Vagina (tissue), 2 donors: ENCODE measurements at regions not wholly inside any gene's neighbourhood (a gene's known extent, or its start where the extent isn't known, plus 50 kb on each side); places are given as distances from the start of the nearest gene placed in this dataset.

Source experiments
- DNase-seq, 2 donors: peaks; one replicate each; pipeline ENCODE4 v3.0.0-alpha.2; 2017; ENCODE audit errors: extremely low spot score in 2 of 2
- H3K27ac ChIP-seq: fragments of 200-600 bp; sonication (generic); one replicate; pipeline ENCODE4 v1.5.1; 2019
- H3K27me3 ChIP-seq: fragments of 200-600 bp; sonication (generic); one replicate; pipeline ENCODE4 v1.5.1; 2019
- H3K36me3 ChIP-seq, 2 donors: fragments of 200-600 bp; sonication (generic); one replicate each; pipeline ENCODE4 v1.5.1; 2017 to 2019
- H3K4me1 ChIP-seq: fragments of 200-600 bp; sonication (generic); one replicate; pipeline ENCODE4 v1.5.1; 2019
- H3K4me3 ChIP-seq, 2 donors: fragments of 200-600 bp; sonication (generic); 1 replicate in 1 of 2; 2 replicates in 1 of 2; pipeline ENCODE4 v1.5.1; 2016 to 2019
- H3K9me3 ChIP-seq: fragments of 200-600 bp; sonication (generic); one replicate; pipeline ENCODE4 v1.5.1; 2019
- CTCF ChIP-seq, 3 experiments: fragments of 450-650 bp in 2 of 3; fragments of 200-600 bp in 1 of 3; sonication (generic) in 1 of 3; IDR thresholded peaks; one replicate each; pipeline ENCODE4 v1.5.1; 2017 to 2019; ENCODE audit warnings: antibody characterized with exemption in 3 of 3, mild to moderate bottlenecking in 2 of 3, moderate library complexity in 2 of 3
- POLR2A ChIP-seq, 2 donors: fragments of 450-650 bp; IDR thresholded peaks; one replicate each; pipeline ENCODE4 v1.6.1; 2017; ENCODE audit warnings: antibody characterized with exemption in 2 of 2, mild to moderate bottlenecking in 2 of 2, moderate library complexity in 2 of 2
- POLR2AphosphoS5 ChIP-seq, 2 donors: sonication (generic); formaldehyde crosslinking; IDR thresholded peaks; one replicate each; pipeline ENCODE4 v1.9.0; 2017; ENCODE audit warnings: antibody characterized with exemption in 2 of 2, mild to moderate bottlenecking in 2 of 2, low read depth in 1 of 2; ENCODE audit not compliant: insufficient read depth in 1 of 2
- intact Hi-C: fragments of 100-400 bp; cut with DNase I; formaldehyde crosslinking; loops from one replicate; pipeline ENCODE4 v1.15.1; 2023

DNA sequence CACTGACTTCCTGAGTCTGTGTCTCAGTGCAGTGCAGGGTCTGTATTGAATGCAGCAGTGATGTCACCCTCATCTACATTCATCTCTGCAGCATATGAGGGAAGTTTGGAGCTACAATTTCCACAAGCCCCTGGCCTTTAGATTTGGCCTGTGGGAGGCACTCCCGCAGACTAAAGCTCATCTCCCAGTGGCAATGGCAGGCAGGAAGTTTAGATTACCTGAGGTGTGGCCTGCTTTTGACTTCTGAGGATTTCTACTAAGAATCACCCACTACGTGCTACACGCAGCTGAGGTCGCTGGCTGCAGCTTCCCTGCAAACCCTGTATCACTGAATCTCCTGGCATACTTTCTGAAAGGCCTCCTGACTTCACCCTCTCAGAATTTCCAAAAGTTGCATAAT is 202.2 kb upstream of the PRKD1 start:
- Histone ChIP-seq H3K27me3 (no peaks in the 10 kb centered on the region), H3K9me3 (no peaks in the 10 kb centered on the region), H3K4me1 (no peaks in the 10 kb centered on the region), H3K36me3 (no peaks in the 10 kb centered on the region), H3K27ac (no peak overlapping the region), H3K4me3 (no peak overlapping the region)
- no peak for TF ChIP-seq CTCF (IDR thresholded peaks at IDR 0.05)
- no peak for TF ChIP-seq POLR2AphosphoS5 (IDR thresholded peaks at IDR 0.05; ENCODE audit: insufficient read depth in 1 of 2, low read depth in 1 of 2)
- TF ChIP-seq POLR2A (IDR thresholded peaks at IDR 0.05): no peak
- intact Hi-C loops: no loop called here
- DNase-seq: no peak

DNA sequence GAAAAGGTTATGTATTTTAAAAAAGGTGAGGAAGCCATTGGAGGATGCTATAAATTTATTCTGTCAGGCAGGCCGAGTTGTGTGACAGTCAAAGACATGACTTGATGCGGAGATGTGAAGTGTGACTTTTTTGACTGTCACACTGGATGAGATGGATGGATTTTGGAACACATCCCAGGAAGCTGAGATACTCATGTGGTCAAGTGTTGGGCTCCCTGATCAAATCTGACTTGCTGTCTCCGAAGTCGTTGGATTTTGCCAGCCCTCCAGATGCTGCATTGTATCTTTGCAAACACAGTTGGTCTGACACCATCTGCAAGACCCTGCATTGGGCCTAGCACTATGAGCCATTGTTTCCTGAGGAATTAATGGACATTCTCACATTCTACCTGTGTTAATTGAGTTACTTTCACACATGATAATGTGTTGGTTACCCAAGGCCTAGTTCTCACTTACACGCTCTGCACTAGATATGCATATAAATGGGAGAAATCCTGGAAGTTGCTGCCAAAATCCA is 204.0 kb upstream of the PRKD1 start:
- Histone ChIP-seq H3K36me3 (no peaks in the 10 kb centered on the region), H3K4me1 (no peaks in the 10 kb centered on the region), H3K9me3 (no peaks in the 10 kb centered on the region), H3K4me3 (no peak overlapping the region), H3K27me3 (no peaks in the 10 kb centered on the region), H3K27ac (no peak overlapping the region)
- intact Hi-C loops: no loop called here
- DNase-seq: no peak
- TF ChIP-seq POLR2A (IDR thresholded peaks at IDR 0.05) (no peak), CTCF (IDR thresholded peaks at IDR 0.05) (no peak), POLR2AphosphoS5 (IDR thresholded peaks at IDR 0.05; ENCODE audit: insufficient read depth in 1 of 2, low read depth in 1 of 2) (no peak)

- no peak for TF ChIP-seq CTCF (IDR thresholded peaks at IDR 0.05)
- Histone ChIP-seq H3K27me3 (no peaks in the 10 kb centered on the region), H3K4me1 (no peaks in the 10 kb centered on the region), H3K27ac (no peak overlapping the region), H3K4me3 (no peak overlapping the region), H3K9me3 (no peaks in the 10 kb centered on the region), H3K36me3 (no peaks in the 10 kb centered on the region)
- intact Hi-C loops: no loop called here
- DNase-seq: no peak
These were observed 204.5 kb upstream of the PRKD1 start for GRCh38 chr14:30132196-30132595.

GRCh38 chr14:30134936-30135335 is 207.3 kb upstream of the PRKD1 start:
- Histone ChIP-seq H3K27ac (no peak overlapping the region), H3K4me3 (no peak overlapping the region), H3K9me3 (no peaks in the 10 kb centered on the region), H3K36me3 (no peaks in the 10 kb centered on the region), H3K4me1 (no peaks in the 10 kb centered on the region), H3K27me3 (no peaks in the 10 kb centered on the region)
- no peak for DNase-seq
- TF ChIP-seq POLR2A (IDR thresholded peaks at IDR 0.05): no peak
- no peak for TF ChIP-seq POLR2AphosphoS5 (IDR thresholded peaks at IDR 0.05; ENCODE audit: insufficient read depth in 1 of 2, low read depth in 1 of 2)
- TF ChIP-seq CTCF (IDR thresholded peaks at IDR 0.05): no peak
- intact Hi-C loops: no loop called here

DNA sequence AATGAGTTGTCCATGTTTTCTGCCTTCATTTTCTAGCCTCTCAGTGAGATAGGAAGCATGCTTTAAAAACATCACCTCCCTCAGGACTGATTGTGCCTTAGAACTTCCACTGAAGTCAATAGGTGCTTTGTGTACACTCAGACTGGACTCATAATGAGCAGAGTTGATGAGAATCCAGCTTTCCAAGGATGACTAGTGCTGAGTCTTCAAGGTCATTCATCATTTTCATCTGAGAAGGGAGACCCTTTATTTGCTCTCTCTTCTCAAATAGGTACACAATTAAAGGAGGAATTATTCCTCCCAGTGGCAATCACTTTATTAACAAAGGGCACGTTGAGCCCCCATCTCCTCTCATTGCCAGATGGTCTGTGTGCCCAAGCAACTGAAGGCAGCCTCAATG is 210.9 kb upstream of the PRKD1 start:
- TF ChIP-seq CTCF (IDR thresholded peaks at IDR 0.05) (no peak), POLR2A (IDR thresholded peaks at IDR 0.05) (no peak), POLR2AphosphoS5 (IDR thresholded peaks at IDR 0.05; ENCODE audit: insufficient read depth in 1 of 2, low read depth in 1 of 2) (no peak)
- Histone ChIP-seq H3K4me3 (no peak overlapping the region), H3K9me3 (no peaks in the 10 kb centered on the region), H3K27ac (no peak overlapping the region), H3K4me1 (no peaks in the 10 kb centered on the region), H3K36me3 (no peaks in the 10 kb centered on the region), H3K27me3 (no peaks in the 10 kb centered on the region)
- DNase-seq: no peak
- intact Hi-C loops: no loop called here
